Activated CD8-positive, alpha-beta T cell treated with anti-CD3 and anti-CD28 coated beads, Interleukin-2, amount 10 ng/mL, durations not matched to agents 7 days and 5 days (primary cell): ENCODE measurements at regions not wholly inside any gene's neighbourhood (a gene's known extent, or its start where the extent isn't known, plus 50 kb on each side); places are given as distances from the start of the nearest gene placed in this dataset.

ENCODE experiments used
- ATAC-seq: fragments of 150-1000 bp; cut with Tn5 transposase; one replicate; pipeline ENCODE4 v1.10.0; 2021; ENCODE audit warnings: moderate library complexity
- CTCF ChIA-PET: fragments of 350-600 bp; sonication (Branson Sonifier 250); formaldehyde crosslinking; loops from one replicate; lab custom pipeline; 2021; ENCODE audit warnings: antibody characterized with exemption; lab: Charles Lee
- POLR2A ChIA-PET: fragments of 350-600 bp; sonication (Branson Sonifier 250); formaldehyde crosslinking; loops from one replicate; lab custom pipeline; 2021; ENCODE audit warnings: antibody characterized with exemption; lab: Charles Lee
- DNase-seq: peaks from one replicate; pipeline ENCODE4 v3.0.0-alpha.2; 2020
- H3K27ac Mint-ChIP-seq: one replicate; pipeline ENCODE4 v1.8.0; 2021; ENCODE audit warnings: mild to moderate bottlenecking, mixed read lengths
- H3K27me3 Mint-ChIP-seq: one replicate; pipeline ENCODE4 v1.8.0; 2021; ENCODE audit warnings: low read depth, mixed read lengths
- H3K36me3 Mint-ChIP-seq: one replicate; pipeline ENCODE4 v1.8.0; 2021; ENCODE audit warnings: low read depth, mixed read lengths
- H3K4me1 Mint-ChIP-seq: one replicate; pipeline ENCODE4 v1.8.0; 2021; ENCODE audit warnings: low read depth, mixed read lengths
- H3K4me3 Mint-ChIP-seq: one replicate; pipeline ENCODE4 v1.8.0; 2021; ENCODE audit warnings: mild to moderate bottlenecking, mixed read lengths
- H3K9me3 Mint-ChIP-seq: one replicate; pipeline ENCODE4 v1.8.0; 2022; ENCODE audit warnings: mixed read lengths; ENCODE audit not compliant: insufficient read depth

DNA sequence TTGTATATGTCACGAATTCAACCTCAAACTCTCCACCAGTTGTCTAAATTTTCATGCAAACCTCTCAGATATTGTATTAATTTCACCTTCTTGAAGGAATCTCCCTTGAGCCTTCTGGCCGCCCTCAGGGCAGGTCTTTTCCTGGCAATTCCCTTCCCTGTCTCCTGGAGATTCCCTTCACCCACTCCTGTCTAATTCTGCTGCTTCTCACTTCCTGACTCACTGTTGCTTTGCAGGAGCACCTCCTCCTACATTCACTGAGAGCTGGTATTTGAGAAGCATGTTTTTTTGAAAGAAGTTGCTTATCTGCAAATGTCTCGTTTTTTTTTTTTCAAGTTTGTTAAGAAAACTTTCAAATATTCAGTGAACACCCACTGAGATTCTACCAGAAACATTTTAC is 79.9 kb upstream of the OTOS start:
- no peak for DNase-seq
- ATAC-seq = no peak
- H3K27me3 Mint-ChIP-seq = peaks cover 2% of the 10 kb centered on the region
- no peak overlapping the region for H3K27ac Mint-ChIP-seq
- ChIA-PET CTCF (no interaction called here), POLR2A (no interaction called here)
- no peaks in the 10 kb centered on the region for H3K36me3 Mint-ChIP-seq
- no peaks in the 10 kb centered on the region for H3K4me1 Mint-ChIP-seq
- H3K4me3 Mint-ChIP-seq = no peak overlapping the region
- H3K9me3 Mint-ChIP-seq = no peaks in the 10 kb centered on the region

GRCh38 chr2:240223631-240224030 is 83.2 kb upstream of the OTOS start:
- peaks cover 2% of the 10 kb centered on the region for H3K27me3 Mint-ChIP-seq
- H3K36me3 Mint-ChIP-seq = no peaks in the 10 kb centered on the region
- no peak overlapping the region for H3K27ac Mint-ChIP-seq
- H3K4me1 Mint-ChIP-seq = no peaks in the 10 kb centered on the region
- POLR2A ChIA-PET = no interaction called here
- DNase-seq (no peak), ATAC-seq (no peak)
- H3K9me3 Mint-ChIP-seq = no peaks in the 10 kb centered on the region
- no peak overlapping the region for H3K4me3 Mint-ChIP-seq
- CTCF ChIA-PET = no interaction called here

DNA sequence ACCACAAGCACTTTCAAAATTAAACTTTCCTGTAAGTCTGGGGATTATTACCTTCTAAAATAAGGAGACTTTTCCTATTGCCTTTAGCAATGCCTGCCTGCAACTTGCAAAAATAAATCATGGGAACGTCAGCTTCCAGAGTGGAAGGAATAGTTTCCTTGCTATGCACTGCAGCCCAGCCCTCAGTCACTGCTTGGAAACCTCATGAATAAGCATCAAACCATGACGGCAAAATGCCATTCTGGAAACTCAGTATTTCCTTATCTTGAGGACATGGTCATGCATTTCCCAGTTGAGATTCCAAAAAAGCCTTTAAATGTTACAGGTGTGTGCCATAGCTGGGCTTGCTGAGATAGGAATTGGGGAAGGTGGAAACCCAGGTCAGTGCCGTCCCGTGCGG is 84.2 kb upstream of the OTOS start:
- Mint-ChIP-seq H3K27ac (no peak overlapping the region), H3K27me3 (peaks cover 2% of the 10 kb centered on the region), H3K36me3 (no peaks in the 10 kb centered on the region), H3K4me3 (no peak overlapping the region), H3K4me1 (no peaks in the 10 kb centered on the region), H3K9me3 (peaks cover 6% of the 10 kb centered on the region)
- DNase-seq = no peak
- ATAC-seq = no peak
- POLR2A ChIA-PET = no interaction called here
- CTCF ChIA-PET = no interaction called here

DNA sequence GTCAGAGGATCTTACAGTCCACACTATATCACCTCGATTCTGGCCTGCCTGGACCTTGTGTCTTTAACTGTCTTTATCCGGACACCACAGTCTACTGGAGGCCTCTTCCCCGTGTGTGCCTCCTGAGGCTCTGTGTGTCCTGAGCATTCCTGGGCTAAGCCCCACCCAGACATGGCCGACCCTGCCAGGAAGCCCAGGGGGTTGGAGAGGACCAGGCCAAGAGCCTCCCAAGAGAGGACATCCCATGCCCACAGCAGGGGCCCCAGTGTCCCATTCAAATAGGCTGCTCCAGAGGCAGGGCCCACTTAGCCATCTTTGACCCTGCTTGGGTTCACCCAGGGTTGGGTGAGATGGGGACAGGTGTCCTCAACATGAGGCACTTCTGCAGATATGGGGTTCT is 84.7 kb upstream of the OTOS start:
- Mint-ChIP-seq H3K27me3 (peaks cover 2% of the 10 kb centered on the region), H3K27ac (no peak overlapping the region), H3K4me1 (no peaks in the 10 kb centered on the region), H3K36me3 (no peaks in the 10 kb centered on the region), H3K9me3 (peaks cover 6% of the 10 kb centered on the region), H3K4me3 (no peak overlapping the region)
- no peak for DNase-seq
- no peak for ATAC-seq
- ChIA-PET CTCF (no interaction called here), POLR2A (no interaction called here)

GRCh38 chr2:240225660-240226475 is 85.4 kb upstream of the OTOS start:
- Mint-ChIP-seq H3K4me3 (no peak overlapping the region), H3K9me3 (peaks cover 6% of the 10 kb centered on the region), H3K4me1 (no peaks in the 10 kb centered on the region), H3K27me3 (no peaks in the 10 kb centered on the region), H3K36me3 (no peaks in the 10 kb centered on the region), H3K27ac (no peak overlapping the region)
- DNase-seq (no peak), ATAC-seq (no peak)
- CTCF ChIA-PET = no interaction called here
- POLR2A ChIA-PET = interaction anchor here (0.6 kb wide), 1 partner anchor 174 kb away, joined by 3 read pairs; no protein-coding TSS in a partner anchor

GRCh38 chr2:240226672-240227537 is 86.4 kb upstream of the OTOS start:
- ChIA-PET POLR2A (interaction anchor here (0.6 kb wide), 1 partner anchor 175 kb away, joined by 3 read pairs; no protein-coding TSS in a partner anchor), CTCF (no interaction called here)
- DNase-seq = no peak
- H3K4me1 Mint-ChIP-seq = no peaks in the 10 kb centered on the region
- peaks cover 6% of the 10 kb centered on the region for H3K9me3 Mint-ChIP-seq
- no peak overlapping the region for H3K4me3 Mint-ChIP-seq
- H3K27me3 Mint-ChIP-seq = no peaks in the 10 kb centered on the region
- H3K27ac Mint-ChIP-seq = no peak overlapping the region
- ATAC-seq = no peak
- H3K36me3 Mint-ChIP-seq = no peaks in the 10 kb centered on the region

- ChIA-PET POLR2A (interaction anchor here (0.7 kb wide), 1 partner anchor 9 kb away, joined by 3 read pairs; no protein-coding TSS in a partner anchor), CTCF (no interaction called here)
- DNase-seq (no peak), ATAC-seq (no peak)
- Mint-ChIP-seq H3K9me3 (peaks cover 6% of the 10 kb centered on the region), H3K4me3 (no peak overlapping the region), H3K27ac (no peak overlapping the region), H3K36me3 (no peaks in the 10 kb centered on the region), H3K4me1 (no peaks in the 10 kb centered on the region), H3K27me3 (no peaks in the 10 kb centered on the region)
Observed at GRCh38 chr2:240227538-240228428, 87.3 kb upstream of the OTOS start.

- Mint-ChIP-seq H3K36me3 (no peaks in the 10 kb centered on the region), H3K4me1 (peaks cover 2% of the 10 kb centered on the region), H3K27ac (no peak overlapping the region), H3K27me3 (no peaks in the 10 kb centered on the region), H3K4me3 (no peak overlapping the region), H3K9me3 (peaks cover 6% of the 10 kb centered on the region)
- ChIA-PET CTCF (interaction anchor here (0.9 kb wide), 1 partner anchor 438 kb away, joined by 4 read pairs; no protein-coding TSS in a partner anchor), POLR2A (no interaction called here)
- DNase-seq (no peak), ATAC-seq (no peak)
Observed at GRCh38 chr2:240229005-240229404, 88.5 kb upstream of the OTOS start.

DNA sequence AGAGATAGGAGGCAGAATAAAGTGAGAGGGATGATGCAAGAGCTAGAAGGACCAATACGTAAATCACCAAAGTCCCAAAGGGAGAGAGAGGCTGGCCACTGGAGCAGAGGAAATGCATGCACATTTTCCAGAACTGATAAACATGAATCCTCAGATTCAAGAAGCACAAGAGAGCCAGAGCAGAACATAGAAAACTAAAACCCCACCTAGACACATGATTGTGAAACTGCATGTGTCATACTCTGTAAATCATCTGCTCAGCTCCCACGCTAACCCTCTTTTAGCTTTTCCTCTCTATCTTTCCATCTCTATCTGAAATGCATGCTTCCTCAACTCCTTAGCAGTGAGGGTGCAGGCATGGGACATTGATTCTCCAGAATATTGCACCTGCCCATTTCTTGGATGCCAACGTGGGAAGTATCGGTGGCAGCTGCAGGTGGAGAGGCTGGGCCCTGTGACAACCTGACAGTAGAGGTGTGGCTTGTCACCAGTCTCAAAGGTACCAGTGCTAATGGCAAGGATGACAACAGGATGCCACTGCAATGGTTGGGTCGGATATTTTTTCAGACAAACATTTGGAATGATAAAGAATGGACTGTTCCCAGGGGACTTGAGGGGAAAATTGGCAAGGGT is 89.3 kb upstream of the OTOS start:
- Mint-ChIP-seq H3K4me3 (no peak overlapping the region), H3K36me3 (no peaks in the 10 kb centered on the region), H3K9me3 (peaks cover 6% of the 10 kb centered on the region), H3K4me1 (peaks cover 2% of the 10 kb centered on the region), H3K27ac (no peak overlapping the region), H3K27me3 (no peaks in the 10 kb centered on the region)
- POLR2A ChIA-PET = no interaction called here
- ATAC-seq (no peak), DNase-seq (no peak)
- CTCF ChIA-PET = no interaction called here

DNA sequence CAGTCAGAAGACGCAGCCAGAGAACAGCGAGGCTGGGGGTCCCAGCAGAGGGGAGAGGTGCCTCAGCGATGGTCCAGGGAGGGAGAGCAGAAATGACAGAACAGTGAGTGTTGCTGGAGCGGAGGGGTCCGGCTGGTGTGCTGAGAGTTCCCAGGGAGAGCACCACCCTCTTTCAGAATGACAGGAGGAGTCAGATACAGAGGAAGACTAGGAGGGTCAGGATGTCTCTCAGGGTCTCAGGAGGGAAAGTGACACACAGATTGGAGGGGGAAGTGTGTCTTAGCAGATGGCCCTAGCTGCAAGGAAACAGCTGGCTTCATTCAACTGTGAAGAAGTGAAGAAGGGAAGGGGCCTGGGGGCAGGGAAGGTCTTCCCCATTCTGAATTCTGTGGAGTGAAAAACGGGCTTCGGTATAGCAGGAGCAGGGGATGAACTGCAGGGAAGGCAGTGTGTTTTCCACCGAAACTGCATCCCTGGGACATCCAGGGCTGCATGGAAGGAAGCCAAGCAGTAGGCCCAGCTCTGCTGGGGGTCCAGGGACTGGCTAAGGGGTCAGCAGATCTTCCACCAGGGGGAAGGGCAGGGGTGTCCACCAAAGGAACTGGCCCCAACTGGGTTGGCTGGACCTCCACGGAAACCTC is 90.0 kb upstream of the OTOS start:
- Mint-ChIP-seq H3K36me3 (no peaks in the 10 kb centered on the region), H3K27ac (no peak overlapping the region), H3K27me3 (no peaks in the 10 kb centered on the region), H3K4me3 (no peak overlapping the region), H3K4me1 (peaks cover 2% of the 10 kb centered on the region), H3K9me3 (peaks cover 6% of the 10 kb centered on the region)
- no peak for ATAC-seq
- ChIA-PET CTCF (no interaction called here), POLR2A (no interaction called here)
- DNase-seq = no peak

- Mint-ChIP-seq H3K27me3 (no peaks in the 10 kb centered on the region), H3K4me1 (peaks cover 2% of the 10 kb centered on the region), H3K9me3 (peaks cover 6% of the 10 kb centered on the region), H3K36me3 (no peaks in the 10 kb centered on the region), H3K27ac (no peak overlapping the region), H3K4me3 (no peak overlapping the region)
- no peak for DNase-seq
- POLR2A ChIA-PET = no interaction called here
- no peak for ATAC-seq
- CTCF ChIA-PET = interaction anchor here (1.0 to 1.1 kb wide), 2 partner anchors 13 to 207 kb away, joined by 3 to 5 read pairs; no protein-coding TSS in a partner anchor
Observed at GRCh38 chr2:240231838-240232244, 91.4 kb upstream of the OTOS start.
